ENCODE measurements at regions not wholly inside any gene's neighbourhood (a gene's known extent, or its start where the extent isn't known, plus 50 kb on each side); places are given as distances from the start of the nearest gene placed in this dataset.
"Not testable (repeated sequence)": the region's sequence is repeated elsewhere in the genome, so short reads cannot be mapped to it uniquely, and the experiment has no call there.

DNA sequence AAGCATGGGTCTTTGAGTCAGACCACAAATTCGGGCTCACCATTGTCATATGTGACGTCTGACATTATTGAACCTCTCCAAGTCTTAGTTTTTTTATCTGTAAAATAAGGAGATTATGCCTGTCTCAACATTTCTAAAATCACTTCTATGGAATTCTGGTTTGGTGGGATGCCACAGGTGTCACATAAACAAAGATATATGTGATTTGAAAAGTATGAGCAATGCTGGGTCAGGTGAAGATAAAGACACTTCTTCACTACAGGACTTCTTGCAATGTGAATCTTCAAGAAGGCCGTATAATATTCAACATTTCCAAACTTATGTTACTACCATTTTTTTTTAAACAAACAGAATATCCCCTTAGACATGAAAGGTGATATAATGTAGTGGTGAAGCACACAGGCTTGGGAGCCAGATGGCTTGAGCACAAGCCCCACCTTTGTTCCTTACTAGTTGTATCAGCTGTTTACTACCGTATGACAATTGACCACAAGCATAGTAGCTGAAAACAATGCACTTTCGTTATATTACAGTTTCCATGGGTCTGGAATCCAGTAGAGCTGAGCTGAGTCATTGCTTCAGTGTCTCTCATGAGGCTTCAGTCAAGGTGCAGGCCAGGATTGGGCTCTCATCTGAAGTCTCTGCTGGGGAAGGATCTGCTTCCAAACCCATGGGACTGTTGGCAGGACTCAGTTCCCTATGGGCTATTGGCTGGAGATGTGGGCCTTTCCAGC lies 87.7 kb downstream of the UTP18 start:
- Mint-ChIP-seq H3K36me3 (ENCODE audit: low read depth) (no peaks in the 10 kb centered on the region), H3K27me3 (ENCODE audit: low read depth) (peaks cover 27% of the 10 kb centered on the region), H3K4me3 (no peak overlapping the region), H3K27ac (no peak overlapping the region), H3K4me1 (ENCODE audit: low read depth) (no peaks in the 10 kb centered on the region), H3K9me3 (no peaks in the 10 kb centered on the region)

GRCh38 chr17:51351080-51351479 lies 90.7 kb downstream of the UTP18 start:
- no peaks in the 10 kb centered on the region for H3K36me3 Mint-ChIP-seq (ENCODE audit: low read depth)
- H3K27me3 Mint-ChIP-seq (ENCODE audit: low read depth): peaks cover 40% of the 10 kb centered on the region
- H3K4me1 Mint-ChIP-seq (ENCODE audit: low read depth): no peaks in the 10 kb centered on the region
- no peak overlapping the region for H3K4me3 Mint-ChIP-seq
- H3K27ac Mint-ChIP-seq: no peak overlapping the region
- no peaks in the 10 kb centered on the region for H3K9me3 Mint-ChIP-seq

- Mint-ChIP-seq H3K4me1 (ENCODE audit: low read depth) (no peaks in the 10 kb centered on the region), H3K27me3 (ENCODE audit: low read depth) (peaks cover 40% of the 10 kb centered on the region), H3K4me3 (no peak overlapping the region), H3K9me3 (no peaks in the 10 kb centered on the region), H3K36me3 (ENCODE audit: low read depth) (no peaks in the 10 kb centered on the region), H3K27ac (no peak overlapping the region)
These were observed 91.5 kb downstream of the UTP18 start for GRCh38 chr17:51351890-51352289.

DNA sequence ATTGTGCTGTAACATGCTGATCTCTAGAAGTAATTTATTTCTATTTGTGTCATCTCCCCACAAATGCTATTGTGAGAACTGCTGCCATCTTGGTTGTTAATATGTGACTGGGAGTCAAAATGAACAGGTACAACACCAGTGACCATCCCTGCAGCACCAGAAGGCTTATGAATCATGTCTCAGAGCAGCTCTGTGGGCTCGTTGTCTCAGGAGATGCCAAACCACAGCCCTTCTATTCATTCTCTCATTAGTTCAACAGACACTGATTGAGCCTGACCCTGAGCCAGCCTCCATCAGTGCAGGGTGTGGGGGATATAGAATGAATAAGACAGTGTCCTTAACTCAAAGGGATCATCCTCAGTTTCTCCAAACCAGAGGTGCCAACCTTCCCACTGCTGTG lies 92.5 kb downstream of the UTP18 start:
- H3K27ac Mint-ChIP-seq: no peak overlapping the region
- no peaks in the 10 kb centered on the region for H3K9me3 Mint-ChIP-seq
- no peaks in the 10 kb centered on the region for H3K4me1 Mint-ChIP-seq (ENCODE audit: low read depth)
- H3K36me3 Mint-ChIP-seq (ENCODE audit: low read depth): no peaks in the 10 kb centered on the region
- H3K4me3 Mint-ChIP-seq: no peak overlapping the region
- peaks cover 34% of the 10 kb centered on the region for H3K27me3 Mint-ChIP-seq (ENCODE audit: low read depth)

GRCh38 chr17:51353296-51353695 lies 93.0 kb downstream of the UTP18 start:
- no peak overlapping the region for H3K4me3 Mint-ChIP-seq
- H3K9me3 Mint-ChIP-seq: no peaks in the 10 kb centered on the region
- H3K27ac Mint-ChIP-seq: no peak overlapping the region
- peaks cover 34% of the 10 kb centered on the region for H3K27me3 Mint-ChIP-seq (ENCODE audit: low read depth)
- no peaks in the 10 kb centered on the region for H3K4me1 Mint-ChIP-seq (ENCODE audit: low read depth)
- H3K36me3 Mint-ChIP-seq (ENCODE audit: low read depth): no peaks in the 10 kb centered on the region

GRCh38 chr17:51354936-51355335 lies 94.6 kb downstream of the UTP18 start:
- no peaks in the 10 kb centered on the region for H3K9me3 Mint-ChIP-seq

GRCh38 chr17:51355441-51356410 lies 95.4 kb downstream of the UTP18 start:
- Mint-ChIP-seq H3K4me3 (no peak overlapping the region), H3K27ac (no peak overlapping the region), H3K27me3 (ENCODE audit: low read depth) (peaks cover 30% of the 10 kb centered on the region), H3K36me3 (ENCODE audit: low read depth) (no peaks in the 10 kb centered on the region), H3K4me1 (ENCODE audit: low read depth) (no peaks in the 10 kb centered on the region), H3K9me3 (no peaks in the 10 kb centered on the region)

More at GRCh38 chr17:51354936-51355335, 94.6 kb downstream of the UTP18 start:
- Mint-ChIP-seq H3K4me3 (no peak overlapping the region), H3K27me3 (ENCODE audit: low read depth) (peaks cover 34% of the 10 kb centered on the region), H3K4me1 (ENCODE audit: low read depth) (no peaks in the 10 kb centered on the region), H3K27ac (no peak overlapping the region), H3K36me3 (ENCODE audit: low read depth) (no peaks in the 10 kb centered on the region)

DNA sequence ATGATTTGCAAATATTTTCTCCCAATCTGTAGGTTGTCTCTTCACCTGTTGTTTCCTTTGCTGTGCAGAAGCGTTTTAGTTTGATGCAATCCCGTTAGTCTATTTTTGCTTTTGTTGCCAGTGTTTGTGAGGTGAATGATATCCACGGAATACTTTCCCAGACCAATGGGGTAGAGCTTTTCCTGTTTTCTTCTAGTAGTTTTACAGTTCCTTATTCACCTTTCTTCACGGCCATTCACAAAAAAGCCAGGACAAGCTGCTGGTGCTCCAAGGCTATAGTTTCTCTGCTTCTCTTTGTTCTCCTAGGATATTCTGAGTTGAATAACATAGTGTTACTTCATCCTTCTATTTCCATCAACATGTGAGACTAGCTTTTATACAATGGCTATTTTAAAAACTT lies 98.7 kb downstream of the UTP18 start:
- peaks cover 10% of the 10 kb centered on the region for H3K27me3 Mint-ChIP-seq (ENCODE audit: low read depth)
- no peak overlapping the region for H3K4me3 Mint-ChIP-seq
- no peaks in the 10 kb centered on the region for H3K4me1 Mint-ChIP-seq (ENCODE audit: low read depth)
- no peaks in the 10 kb centered on the region for H3K9me3 Mint-ChIP-seq
- H3K27ac Mint-ChIP-seq: no peak overlapping the region
- no peaks in the 10 kb centered on the region for H3K36me3 Mint-ChIP-seq (ENCODE audit: low read depth)

DNA sequence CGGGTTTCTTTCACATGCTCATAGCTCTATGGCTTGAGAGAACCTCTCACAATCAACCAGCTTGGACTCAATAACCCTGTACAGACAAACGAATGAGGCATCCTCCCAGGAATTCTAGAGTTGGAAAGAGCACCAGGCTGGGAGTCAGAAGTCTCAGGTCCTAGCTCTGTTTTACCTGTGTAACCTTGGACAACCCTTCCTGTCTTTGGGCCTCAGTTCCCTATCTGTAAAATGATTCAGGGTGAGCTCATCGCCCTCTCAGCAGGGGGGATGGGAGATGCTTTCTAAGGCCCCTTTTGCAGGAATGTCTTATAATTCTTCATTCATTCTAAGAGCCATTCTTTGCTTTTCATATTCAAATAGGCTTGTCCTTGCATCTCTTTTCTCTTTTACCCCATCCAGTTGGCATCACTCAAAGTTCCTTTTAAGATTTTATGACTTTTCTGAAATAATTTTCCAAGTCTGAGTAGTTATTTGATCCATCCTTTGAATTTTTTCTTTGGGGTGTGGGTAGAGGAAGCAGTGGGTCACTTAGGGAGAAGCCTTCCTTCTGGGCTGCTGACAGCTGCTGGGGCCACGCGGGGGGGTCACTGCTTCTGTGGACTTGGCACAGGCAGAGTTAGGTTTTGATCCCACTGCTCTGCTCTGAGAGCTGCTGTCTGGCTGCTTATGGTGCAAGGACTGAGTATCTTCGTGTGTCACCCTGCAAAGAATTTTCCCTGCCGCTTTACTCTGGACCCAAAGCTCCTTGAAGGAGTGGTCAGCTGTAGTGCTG lies 102.7 kb downstream of the UTP18 start:
- Mint-ChIP-seq H3K4me1 (ENCODE audit: low read depth) (peaks cover 7% of the 10 kb centered on the region), H3K27ac (no peak overlapping the region), H3K36me3 (ENCODE audit: low read depth) (no peaks in the 10 kb centered on the region), H3K4me3 (no peak overlapping the region), H3K27me3 (ENCODE audit: low read depth) (no peaks in the 10 kb centered on the region), H3K9me3 (no peaks in the 10 kb centered on the region)

DNA sequence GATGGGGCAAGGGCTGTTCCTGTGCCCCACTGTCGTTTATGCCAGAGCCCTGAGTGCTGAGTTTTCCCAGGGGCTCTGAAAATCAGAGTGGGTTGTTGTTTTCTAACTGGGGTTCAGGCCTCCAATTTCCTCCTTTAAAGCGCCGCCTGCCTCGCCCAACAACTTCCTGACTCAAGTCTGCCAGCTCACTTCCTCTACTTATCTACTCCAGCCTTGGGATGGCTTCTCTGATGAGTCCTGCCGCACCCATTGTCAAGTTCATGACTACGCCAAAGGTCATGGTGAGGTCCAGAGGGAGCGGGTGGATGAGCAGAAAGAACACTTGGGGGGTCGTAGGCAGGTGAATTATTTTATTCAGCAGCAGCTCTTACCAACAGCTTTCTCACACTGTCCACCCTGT lies 104.7 kb downstream of the UTP18 start:
- peaks cover 7% of the 10 kb centered on the region for H3K4me1 Mint-ChIP-seq (ENCODE audit: low read depth)
- H3K27ac Mint-ChIP-seq: peak overlapping the region; percentile 64
- H3K36me3 Mint-ChIP-seq (ENCODE audit: low read depth): no peaks in the 10 kb centered on the region
- H3K4me3 Mint-ChIP-seq: no peak overlapping the region
- H3K9me3 Mint-ChIP-seq: no peaks in the 10 kb centered on the region
- H3K27me3 Mint-ChIP-seq (ENCODE audit: low read depth): peaks cover 6% of the 10 kb centered on the region

DNA sequence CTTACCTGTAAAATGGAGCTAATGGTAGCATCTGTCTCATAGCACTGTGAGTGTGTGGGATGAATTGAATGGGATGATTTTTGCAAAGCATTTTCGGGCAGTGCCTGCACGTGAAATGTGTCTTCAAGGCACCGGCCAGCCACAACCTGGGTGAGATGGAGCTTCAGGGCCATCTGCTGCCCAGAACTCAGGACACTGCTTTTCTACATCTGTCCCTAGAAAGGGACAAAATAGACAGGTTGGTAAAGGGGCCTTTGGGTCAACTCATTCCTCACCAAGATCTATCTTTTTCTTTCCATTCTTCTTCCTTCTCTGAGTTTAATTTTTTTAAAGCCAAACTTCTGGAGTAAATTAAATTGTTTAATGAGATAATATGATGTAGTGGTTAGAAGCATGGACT lies 106.5 kb downstream of the UTP18 start:
- H3K27me3 Mint-ChIP-seq (ENCODE audit: low read depth): peaks cover 6% of the 10 kb centered on the region
- no peak overlapping the region for H3K27ac Mint-ChIP-seq

DNA sequence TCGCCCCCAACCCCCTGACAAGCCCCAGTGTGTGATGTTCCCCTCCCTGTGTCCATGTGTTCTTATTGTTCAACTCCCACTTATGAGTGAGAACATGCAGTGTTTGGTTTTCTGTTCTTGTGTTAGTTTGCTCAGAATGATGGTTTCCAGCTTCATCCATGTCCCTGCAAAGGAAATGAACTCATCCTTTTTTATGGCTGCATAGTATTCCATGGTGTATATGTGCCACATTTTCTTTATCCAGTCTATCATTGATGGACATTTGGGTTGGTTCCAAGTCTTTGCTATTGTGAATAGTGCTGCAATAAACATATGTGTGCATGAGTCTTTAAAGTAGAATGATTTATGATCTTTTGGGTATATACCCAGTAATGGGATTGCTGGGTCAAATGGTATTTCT lies 107.5 kb downstream of the UTP18 start:
- H3K9me3 Mint-ChIP-seq; H3K27me3 Mint-ChIP-seq (ENCODE audit: low read depth); H3K27ac Mint-ChIP-seq; H3K4me3 Mint-ChIP-seq; H3K36me3 Mint-ChIP-seq (ENCODE audit: low read depth): not testable (repeated sequence)
- peaks cover 18% of the 10 kb centered on the region for H3K4me1 Mint-ChIP-seq (ENCODE audit: low read depth)

More for the DNA sequence above, 106.5 kb downstream of the UTP18 start:
- Mint-ChIP-seq H3K4me3 (no peak overlapping the region), H3K36me3 (ENCODE audit: low read depth) (no peaks in the 10 kb centered on the region), H3K9me3 (no peaks in the 10 kb centered on the region), H3K4me1 (ENCODE audit: low read depth) (peaks cover 11% of the 10 kb centered on the region)

DNA sequence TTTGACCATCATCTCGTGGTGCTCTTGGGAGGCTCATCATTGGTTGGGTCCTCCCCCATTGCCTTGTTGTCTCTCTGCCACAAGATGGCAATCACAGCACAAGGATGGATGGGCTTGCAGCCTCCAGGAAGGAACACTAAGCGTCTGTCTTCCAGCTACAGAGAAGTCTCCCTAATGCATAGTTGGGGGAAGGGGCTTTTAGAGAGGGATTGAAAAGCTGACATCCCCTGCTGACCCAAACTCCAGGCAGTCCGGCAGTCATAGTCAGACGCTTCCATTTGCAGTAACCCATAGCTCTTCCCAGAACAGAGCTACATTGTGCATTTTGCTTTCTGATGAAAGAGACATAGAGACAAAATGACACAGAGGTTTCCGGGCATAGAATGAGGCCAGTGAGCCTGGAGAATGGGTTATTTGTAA lies 111.4 kb downstream of the UTP18 start:
- peaks cover 3% of the 10 kb centered on the region for H3K9me3 Mint-ChIP-seq
- no peak overlapping the region for H3K27ac Mint-ChIP-seq
- no peak overlapping the region for H3K4me3 Mint-ChIP-seq
- H3K4me1 Mint-ChIP-seq (ENCODE audit: low read depth): peaks cover 11% of the 10 kb centered on the region
- no peaks in the 10 kb centered on the region for H3K36me3 Mint-ChIP-seq (ENCODE audit: low read depth)
- H3K27me3 Mint-ChIP-seq (ENCODE audit: low read depth): peaks cover 6% of the 10 kb centered on the region

GRCh38 chr17:51372345-51373004 lies 112.1 kb downstream of the UTP18 start:
- peaks cover 6% of the 10 kb centered on the region for H3K27me3 Mint-ChIP-seq (ENCODE audit: low read depth)
- peaks cover 11% of the 10 kb centered on the region for H3K4me1 Mint-ChIP-seq (ENCODE audit: low read depth)
- H3K4me3 Mint-ChIP-seq: no peak overlapping the region
- H3K27ac Mint-ChIP-seq: no peak overlapping the region
- peaks cover 3% of the 10 kb centered on the region for H3K9me3 Mint-ChIP-seq
- H3K36me3 Mint-ChIP-seq (ENCODE audit: low read depth): no peaks in the 10 kb centered on the region

All from T-helper 1 cell treated with Interleukin-12 subunit alpha and Interleukin-12 subunit beta and Interleukin-4 antibody, amounts not matched to agents 30 μg/mL and 1 μg/mL, for 36 hours (primary cell).